ENCODE measurements at regions not wholly inside any gene's neighbourhood (a gene's known extent, or its start where the extent isn't known, plus 50 kb on each side); places are given as distances from the start of the nearest gene placed in this dataset.

DNA sequence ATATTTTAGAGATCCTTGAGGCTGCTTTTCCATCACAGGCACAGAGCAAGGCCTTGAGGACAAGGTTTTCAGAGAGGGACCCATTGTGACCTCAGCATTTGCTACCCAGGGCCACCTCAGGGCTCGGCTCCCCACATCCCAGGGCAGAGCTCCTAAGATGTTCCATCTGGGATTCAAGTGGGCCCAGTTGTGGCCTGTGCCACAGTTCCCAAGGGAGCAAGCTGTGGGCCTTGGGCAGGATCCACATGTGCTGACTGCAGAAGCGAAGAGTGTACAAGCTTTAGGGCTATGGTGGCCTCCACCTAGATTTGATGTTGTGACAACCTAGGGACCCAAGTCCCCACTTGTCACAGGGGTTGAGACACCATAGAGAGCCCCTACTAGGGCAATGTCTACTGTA, 608.1 kb downstream of the HACE1 start:
- intact Hi-C loops (cut with DNase I) = no loop called here
- peak in 1 of 10 donors; percentile 57 for DNase-seq

- no peak for DNase-seq
Measured at GRCh38 chr6:104240865-104241264, 618.9 kb downstream of the HACE1 start.

GRCh38 chr6:104239971-104240370, 619.7 kb downstream of the HACE1 start:
- intact Hi-C loops (cut with DNase I) = no loop called here
- no peak for DNase-seq

More at GRCh38 chr6:104240865-104241264, 618.9 kb downstream of the HACE1 start:
- intact Hi-C loops (cut with DNase I) = no loop called here

DNA sequence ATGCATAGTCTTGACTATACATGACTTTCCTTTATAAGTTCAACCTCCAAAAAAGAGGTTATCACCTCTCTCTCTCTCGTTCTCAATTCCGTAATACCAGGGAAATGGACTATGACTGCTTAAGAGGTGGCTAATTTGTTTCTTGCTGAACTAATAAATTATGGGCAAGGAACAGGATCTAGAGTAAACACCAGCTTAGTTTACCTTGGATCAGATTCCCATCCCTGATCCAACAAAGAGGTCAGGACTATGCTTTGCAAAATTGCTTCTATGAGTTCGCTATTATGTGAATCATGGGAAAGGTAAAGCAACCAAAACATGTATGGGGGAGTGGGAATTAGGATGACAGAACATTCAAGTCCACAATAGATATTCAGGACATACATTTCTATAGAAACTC, 630.7 kb downstream of the HACE1 start:
- intact Hi-C loops (cut with DNase I) = no loop called here
- DNase-seq = no peak

GRCh38 chr6:104227508-104227907, 632.2 kb downstream of the HACE1 start:
- no peak for DNase-seq
- intact Hi-C loops (cut with DNase I) = no loop called here

- no peak for DNase-seq
- intact Hi-C loops (cut with DNase I) = no loop called here
Measured at GRCh38 chr6:104226790-104227446, 632.8 kb downstream of the HACE1 start.

DNA sequence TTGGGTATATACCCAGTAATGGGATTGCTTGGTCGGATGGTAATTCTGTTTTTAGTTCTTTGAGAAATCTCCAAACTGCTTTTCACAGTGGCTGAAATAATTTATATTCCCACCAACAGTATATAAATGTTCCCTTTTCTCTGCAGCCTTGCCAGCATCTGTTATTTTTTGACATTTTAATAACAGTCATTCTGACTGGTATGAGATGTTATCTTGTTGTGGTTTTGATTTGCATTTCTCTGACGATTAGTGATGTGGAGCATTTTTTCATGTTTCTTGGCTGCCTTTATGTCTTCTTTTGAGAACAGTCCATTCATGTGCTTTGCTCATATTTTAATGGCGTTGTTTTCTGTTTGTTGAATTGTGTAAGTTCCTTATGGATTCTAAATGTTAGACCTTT, 641.6 kb downstream of the HACE1 start:
- intact Hi-C loops (cut with DNase I) = no loop called here
- DNase-seq = no peak

DNA sequence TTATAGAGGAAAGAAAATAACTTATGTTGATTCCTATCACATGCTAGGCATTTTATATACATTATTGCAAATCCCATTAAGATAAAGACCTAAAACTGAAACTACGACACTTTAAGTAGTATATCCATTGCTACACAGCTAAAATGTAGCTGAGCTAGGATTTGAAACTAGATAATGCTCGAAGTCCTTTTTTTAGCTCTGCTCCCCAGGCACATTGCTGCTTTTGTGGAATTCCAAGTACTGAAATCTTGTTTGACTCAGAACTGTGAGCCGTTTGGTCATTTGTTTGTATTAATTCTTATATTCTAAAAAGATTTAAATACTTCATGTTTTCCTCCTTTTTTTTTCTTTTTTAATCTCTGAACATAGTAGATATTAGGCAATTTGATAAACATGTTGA, 644.8 kb downstream of the HACE1 start:
- intact Hi-C loops (cut with DNase I) = no loop called here
- DNase-seq = no peak

DNA sequence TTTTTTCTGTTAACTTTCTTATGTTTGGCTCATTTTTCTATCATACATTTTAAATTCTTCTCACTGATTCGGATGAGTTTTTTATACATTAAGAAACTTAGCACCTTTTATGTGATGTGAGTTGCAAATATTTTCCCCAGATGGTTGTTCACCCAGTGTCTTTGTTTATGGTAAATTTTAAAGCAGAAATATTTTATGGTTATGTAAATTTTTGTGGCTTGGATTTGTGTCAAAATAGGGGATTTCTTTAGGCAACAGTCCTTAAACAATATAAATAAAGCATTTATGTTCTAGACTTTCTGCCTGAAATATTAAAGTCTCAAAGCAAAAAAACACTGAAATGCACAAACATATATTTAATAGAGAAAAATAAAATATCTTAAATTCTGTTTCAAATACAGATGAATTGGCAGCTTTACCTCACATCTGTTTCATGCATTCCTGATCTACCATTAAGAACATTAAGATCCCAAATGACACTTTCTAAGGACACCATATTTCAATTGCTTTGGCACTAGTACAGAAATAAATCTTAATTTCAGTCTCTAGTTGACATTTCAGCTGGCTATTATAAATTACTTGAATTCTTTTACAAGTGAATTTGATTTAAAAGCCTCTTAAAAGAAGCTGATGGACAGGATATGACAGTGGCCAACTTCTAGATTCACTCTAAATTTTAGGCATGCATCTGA, 646.6 kb downstream of the HACE1 start:
- intact Hi-C loops (cut with DNase I) = no loop called here
- DNase-seq = no peak

DNA sequence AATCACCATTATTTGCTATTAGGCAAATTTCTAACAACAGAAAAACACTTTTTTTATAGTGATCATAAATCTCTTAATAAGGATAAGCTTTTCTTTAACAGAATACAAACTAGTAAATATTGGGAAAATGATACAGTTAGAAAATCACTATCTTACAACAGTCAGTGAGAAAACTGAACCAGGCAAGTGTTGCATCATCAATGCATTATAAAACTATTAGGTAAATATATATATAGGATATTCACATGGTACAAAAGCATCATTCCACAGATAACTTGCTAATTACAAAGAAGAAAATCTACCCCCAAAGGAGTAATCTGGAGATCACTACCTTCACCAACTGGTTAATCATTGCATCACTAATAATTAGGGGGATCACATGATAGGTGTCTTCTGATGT, 652.1 kb downstream of the HACE1 start:
- intact Hi-C loops (cut with DNase I) = no loop called here
- DNase-seq = no peak

GRCh38 chr6:104201557-104201956, 658.2 kb downstream of the HACE1 start:
- DNase-seq = no peak
- intact Hi-C loops (cut with DNase I) = no loop called here

DNA sequence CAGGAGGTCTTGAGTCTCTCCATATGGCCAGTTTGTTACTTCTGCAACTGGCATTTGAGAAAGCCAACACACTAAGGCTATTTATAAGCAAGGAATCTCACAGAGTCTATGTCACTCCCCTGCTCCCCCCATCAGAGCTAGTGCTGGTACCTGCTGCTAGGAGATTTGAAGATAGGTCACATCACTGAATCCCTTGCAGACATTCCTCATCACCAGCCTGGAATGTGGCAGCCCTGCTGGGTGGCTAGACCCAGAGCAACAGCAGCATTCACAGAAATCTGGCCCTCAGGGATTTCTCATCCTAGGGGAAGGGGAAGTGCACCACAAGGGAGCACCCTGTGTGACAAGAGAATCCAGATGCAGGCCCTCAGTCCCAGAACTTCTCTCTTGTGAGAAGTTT, 672.1 kb downstream of the HACE1 start:
- DNase-seq = no peak
- intact Hi-C loops (cut with DNase I) = no loop called here

DNA sequence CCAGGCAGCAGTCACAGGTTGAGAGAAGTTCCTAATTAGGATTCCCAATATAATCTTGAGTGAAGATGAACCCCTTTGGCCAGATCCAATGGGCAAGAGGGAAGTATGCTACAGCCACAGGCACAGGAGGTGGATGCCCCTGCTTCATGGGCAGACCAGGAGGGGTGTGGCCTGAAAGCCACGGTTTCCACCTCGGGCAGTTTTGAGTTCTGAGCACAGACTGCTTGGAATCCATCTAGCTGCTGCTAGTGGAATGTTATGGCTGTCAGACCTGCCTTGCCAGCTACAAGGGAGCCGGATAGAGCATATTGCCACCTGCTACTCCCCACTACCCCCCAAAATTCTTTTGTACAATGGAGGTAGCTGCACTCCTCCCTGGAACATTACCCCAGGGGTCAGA, 672.9 kb downstream of the HACE1 start:
- intact Hi-C loops (cut with DNase I) = no loop called here
- DNase-seq = no peak

DNA sequence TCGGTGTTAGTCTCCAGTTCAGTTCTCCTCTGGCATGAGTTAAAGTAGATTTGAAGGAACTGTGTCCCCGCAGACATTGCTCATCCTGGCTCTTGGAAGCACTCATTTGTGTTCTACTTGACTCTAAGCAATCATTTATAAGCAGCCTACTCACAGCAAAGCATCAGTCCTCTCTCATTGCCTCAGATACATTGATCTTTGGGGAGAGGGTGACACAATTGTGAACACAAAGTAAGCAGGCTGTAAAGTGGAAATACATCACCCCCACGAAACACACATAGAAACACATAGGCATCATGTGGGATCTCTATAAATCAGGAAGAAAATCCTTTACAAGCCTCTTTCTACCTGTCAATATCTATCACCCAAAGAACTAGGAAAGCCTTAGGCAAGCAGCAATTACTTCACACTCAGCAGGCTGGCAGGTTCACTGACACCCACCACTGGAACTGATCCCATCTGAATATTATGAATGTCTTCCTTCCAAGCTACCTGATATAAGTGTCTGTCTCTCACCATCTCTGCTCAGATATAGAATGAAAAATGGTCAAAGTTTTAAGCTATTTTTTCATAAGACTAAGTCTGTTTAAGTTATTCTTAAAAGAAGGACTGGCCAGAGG, 675.8 kb downstream of the HACE1 start:
- no peak for DNase-seq
- intact Hi-C loops (cut with DNase I) = no loop called here

DNA sequence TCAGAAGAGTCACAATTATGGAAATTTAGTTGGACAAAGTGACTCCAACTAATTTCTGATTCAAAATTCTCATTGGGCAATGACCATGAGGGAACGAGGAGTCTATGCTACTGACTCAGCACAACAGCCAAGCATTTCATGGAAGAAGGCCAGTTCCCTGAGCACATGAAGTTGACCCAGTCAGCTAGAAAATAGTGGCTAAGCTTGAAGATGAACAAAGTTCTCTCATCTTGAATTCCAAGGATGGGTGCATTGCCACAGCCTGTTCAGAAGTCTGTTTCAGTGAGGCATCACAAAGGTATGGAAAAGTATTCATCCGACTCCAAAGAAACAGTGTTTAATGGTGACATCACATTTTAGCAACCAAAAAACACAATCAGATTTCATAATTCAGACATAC, 676.9 kb downstream of the HACE1 start:
- intact Hi-C loops (cut with DNase I) = no loop called here
- DNase-seq = no peak

DNA sequence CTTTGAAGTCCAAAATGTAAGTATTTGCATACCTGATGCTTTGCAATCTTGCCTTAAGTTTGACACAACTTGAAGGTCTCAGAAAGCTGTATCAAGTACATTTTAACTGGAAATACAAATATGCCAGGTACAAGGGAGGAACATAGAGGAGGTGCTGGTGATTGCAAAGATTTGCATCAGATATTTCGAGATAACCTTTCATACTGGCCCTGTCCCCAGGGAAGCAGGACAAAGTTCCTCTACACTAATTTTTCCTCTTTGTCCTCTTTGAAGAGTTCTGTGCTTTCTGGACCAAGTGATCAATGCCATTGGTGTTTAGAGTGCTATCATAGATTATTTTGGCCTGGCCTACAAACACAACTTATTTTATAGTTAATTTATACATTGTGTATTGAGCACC, 686.1 kb downstream of the HACE1 start:
- DNase-seq = no peak
- intact Hi-C loops (cut with DNase I) = no loop called here

DNA sequence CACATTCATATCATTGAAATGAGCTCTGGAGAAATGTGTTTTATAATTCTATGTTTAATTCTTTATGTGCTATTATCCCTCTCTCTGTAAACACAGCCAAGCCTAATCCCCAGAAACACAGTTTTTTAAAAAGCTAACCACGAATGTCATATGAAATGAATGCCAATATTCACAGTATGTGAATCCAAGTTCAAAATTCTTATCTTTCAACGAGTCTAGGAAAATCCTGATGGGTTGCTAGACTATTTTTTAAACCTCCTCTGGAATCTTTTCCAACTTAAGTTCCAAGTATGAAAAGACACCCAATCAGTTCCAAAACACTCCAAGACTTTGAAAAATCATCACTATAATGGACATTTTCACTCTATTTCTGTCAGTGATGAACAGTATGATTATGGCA, 689.3 kb downstream of the HACE1 start:
- intact Hi-C loops (cut with DNase I) = no loop called here
- DNase-seq = no peak

DNA sequence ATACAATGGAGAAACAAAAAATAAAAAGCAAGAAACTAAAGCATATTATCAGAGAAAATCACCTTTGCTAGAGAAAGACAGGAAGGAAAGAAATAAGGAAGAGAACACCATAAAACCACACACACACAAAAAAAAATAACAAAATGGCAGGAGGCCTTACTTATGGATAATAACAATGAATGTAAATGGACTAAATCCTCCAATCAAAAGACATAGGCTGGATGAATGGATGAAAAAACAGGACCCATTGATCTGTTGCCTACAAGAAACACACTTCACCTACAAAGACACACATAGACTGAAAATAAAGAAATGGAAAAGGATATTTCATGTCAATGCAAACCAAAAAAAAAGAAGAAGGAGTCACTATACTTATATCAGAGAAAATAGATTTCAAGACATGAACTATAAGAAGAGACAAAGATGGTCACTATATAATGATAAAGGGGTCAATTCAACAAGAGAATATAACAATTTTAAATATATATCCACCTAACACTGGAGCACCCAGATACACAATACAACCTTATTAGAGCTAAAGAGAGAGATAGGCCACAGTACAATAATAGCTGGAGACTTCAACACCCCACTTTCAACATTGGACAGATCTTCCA, 693.6 kb downstream of the HACE1 start:
- intact Hi-C loops (cut with DNase I) = no loop called here
- DNase-seq = no peak

DNA sequence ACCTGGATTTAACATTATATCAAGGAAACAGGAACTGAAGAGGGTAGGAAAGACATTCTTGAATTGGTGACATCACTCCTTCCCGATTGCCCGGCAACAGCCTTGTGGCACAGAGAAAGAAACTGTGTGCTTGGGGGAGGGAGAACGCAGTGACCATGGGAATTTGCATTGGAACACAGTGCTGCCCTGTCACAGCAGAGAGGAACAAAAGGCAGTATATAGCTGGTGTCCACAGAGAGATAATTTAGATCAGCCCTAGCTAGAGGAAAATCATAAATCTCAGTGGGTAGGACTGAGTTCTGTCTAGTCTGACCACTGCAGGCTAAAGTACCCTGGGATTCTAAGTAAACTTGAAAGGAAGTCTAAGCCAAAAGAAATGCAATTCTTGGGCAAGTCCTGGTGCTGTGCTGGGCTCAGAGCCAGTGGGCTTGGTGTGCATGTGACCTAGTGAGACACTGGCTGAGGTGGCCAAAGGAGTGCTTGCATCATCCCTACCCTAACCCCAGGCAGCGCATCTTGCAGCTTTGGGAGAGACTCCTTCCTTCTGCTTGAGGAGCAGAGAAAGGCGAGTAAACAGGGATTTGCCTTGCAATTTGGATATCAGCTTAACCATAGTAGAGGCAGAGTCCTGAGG, 697.6 kb downstream of the HACE1 start:
- intact Hi-C loops (cut with DNase I) = no loop called here
- DNase-seq = no peak

- intact Hi-C loops (cut with DNase I) = no loop called here
Measured at GRCh38 chr6:104159045-104159618, 700.6 kb downstream of the HACE1 start.

GRCh38 chr6:104143757-104144156, 716.0 kb downstream of the HACE1 start:
- intact Hi-C loops (cut with DNase I) = no loop called here
- DNase-seq = no peak

More at GRCh38 chr6:104159045-104159618, 700.6 kb downstream of the HACE1 start:
- DNase-seq = no peak
